ENCODE measurements at regions not wholly inside any gene's neighbourhood (a gene's known extent, or its start where the extent isn't known, plus 50 kb on each side); places are given as distances from the start of the nearest gene placed in this dataset.

DNA sequence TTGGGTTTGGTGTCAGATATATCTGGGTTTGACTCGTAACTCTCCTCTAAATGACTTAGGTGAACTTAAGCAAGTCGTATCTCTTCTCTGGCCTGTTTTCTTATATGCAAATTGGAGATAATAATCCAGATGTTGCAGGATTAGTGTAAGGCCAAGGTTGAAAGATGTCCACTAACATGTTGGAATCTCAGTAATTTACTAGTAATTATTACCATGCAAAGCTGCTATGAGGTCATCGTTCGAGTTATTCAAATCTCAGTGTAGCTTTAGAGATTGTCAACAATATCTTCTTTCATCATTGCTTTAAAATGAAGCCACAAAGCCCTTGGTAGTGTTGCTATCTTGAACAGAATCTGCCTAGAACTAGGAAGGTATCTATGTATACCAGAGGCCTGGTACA is 437.7 kb upstream of the KLF4 start:
- Histone ChIP-seq H2AK5ac (ENCODE audit: low read depth, low read length) (no peak overlapping the region), H4K5ac (ENCODE audit: low read depth, low read length) (no peak overlapping the region), H3K9me1 (ENCODE audit: insufficient read depth, low read length) (no peaks in the 10 kb centered on the region), H3K23ac (ENCODE audit: low read depth, low read length) (no peak overlapping the region), H3K14ac (replicated peaks; ENCODE audit: low read depth, low read length) (no peak overlapping the region), H3K27ac (ENCODE audit: insufficient read depth, low read length) (no peak overlapping the region), H3K9me3 (ENCODE audit: control insufficient read depth, insufficient read depth, low read length) (no peaks in the 10 kb centered on the region), H2BK5ac (ENCODE audit: low read depth, low read length, poor library complexity, severe bottlenecking) (no peak overlapping the region), H3K4me1 (ENCODE audit: control insufficient read depth, insufficient read depth, low read length) (peaks cover 12% of the 10 kb centered on the region), H3K4ac (ENCODE audit: low read depth, low read length) (no peak overlapping the region), H2BK120ac (ENCODE audit: low read depth, low read length) (no peak overlapping the region), H3K36me3 (ENCODE audit: control insufficient read depth, insufficient read depth, low read length) (no peaks in the 10 kb centered on the region), H3K56ac (ENCODE audit: extremely low read depth, insufficient read depth, low read length) (no peak overlapping the region), H2BK15ac (ENCODE audit: low read depth, low read length) (no peak overlapping the region), H2AFZ (replicated peaks; ENCODE audit: low read length, poor library complexity) (no peak overlapping the region), H3K18ac (ENCODE audit: low read depth, low read length) (no peak overlapping the region), H3K79me1 (ENCODE audit: low read depth in 1 of 2, low read length in 2 of 2) (no peaks in the 10 kb centered on the region), H2AK9ac (replicated peaks; ENCODE audit: low read depth, low read length, poor library complexity) (no peak overlapping the region), H2BK20ac (ENCODE audit: low read depth, low read length) (no peak overlapping the region), H3K4me3 (ENCODE audit: insufficient read depth, low read depth, low read length) (no peak overlapping the region), H4K20me1 (ENCODE audit: insufficient read depth, low read length) (no peaks in the 10 kb centered on the region), H3K27me3 (ENCODE audit: control insufficient read depth, insufficient read depth, low read length) (peaks cover 1% of the 10 kb centered on the region; the same call in 1 of the 2 replicates), H3K4me2 (ENCODE audit: low read depth, low read length) (no peak overlapping the region), H3K9ac (ENCODE audit: low read depth, low read length) (no peak overlapping the region), H4K8ac (ENCODE audit: low read depth in 2 of 2, low read length in 2 of 2) (no peak overlapping the region), H4K91ac (ENCODE audit: insufficient read depth, low read depth, low read length) (no peak overlapping the region)
- dilution Hi-C loops (cut with HindIII; ENCODE audit: low sequenced_read_pairs, unreplicated experiment): no loop called here
- ATAC-seq (ENCODE audit: low read depth): no peak
- DNase-seq: no peak
- WGBS, 2 experiments (ENCODE audit: extremely low coverage in 2 of 2, insufficient read length in 1 of 2): no CpG with 5 or more reads among the region's 4 CpGs
- BruUV-seq (replicated peaks): no TSS peak
- no peak for TF ChIP-seq RCOR1 (IDR thresholded peaks at IDR 0.05; ENCODE audit: insufficient replicate concordance, low read length)
- TF ChIP-seq FOS (IDR thresholded peaks at IDR 0.05; ENCODE audit: low read depth, low read length): no peak
- no peak for TF ChIP-seq CEBPB (IDR thresholded peaks at IDR 0.05; ENCODE audit: low read depth, low read length)
- TF ChIP-seq MAFK (IDR thresholded peaks at IDR 0.05; ENCODE audit: low read depth, low read length): no peak
- TF ChIP-seq, protein P1, sequence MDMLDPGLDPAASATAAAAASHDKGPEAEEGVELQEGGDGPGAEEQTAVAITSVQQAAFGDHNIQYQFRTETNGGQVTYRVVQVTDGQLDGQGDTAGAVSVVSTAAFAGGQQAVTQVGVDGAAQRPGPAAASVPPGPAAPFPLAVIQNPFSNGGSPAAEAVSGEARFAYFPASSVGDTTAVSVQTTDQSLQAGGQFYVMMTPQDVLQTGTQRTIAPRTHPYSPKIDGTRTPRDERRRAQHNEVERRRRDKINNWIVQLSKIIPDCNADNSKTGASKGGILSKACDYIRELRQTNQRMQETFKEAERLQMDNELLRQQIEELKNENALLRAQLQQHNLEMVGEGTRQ (IDR thresholded peaks at IDR 0.05; ENCODE audit: low read depth, low read length): no peak
- TF ChIP-seq, protein P2, sequence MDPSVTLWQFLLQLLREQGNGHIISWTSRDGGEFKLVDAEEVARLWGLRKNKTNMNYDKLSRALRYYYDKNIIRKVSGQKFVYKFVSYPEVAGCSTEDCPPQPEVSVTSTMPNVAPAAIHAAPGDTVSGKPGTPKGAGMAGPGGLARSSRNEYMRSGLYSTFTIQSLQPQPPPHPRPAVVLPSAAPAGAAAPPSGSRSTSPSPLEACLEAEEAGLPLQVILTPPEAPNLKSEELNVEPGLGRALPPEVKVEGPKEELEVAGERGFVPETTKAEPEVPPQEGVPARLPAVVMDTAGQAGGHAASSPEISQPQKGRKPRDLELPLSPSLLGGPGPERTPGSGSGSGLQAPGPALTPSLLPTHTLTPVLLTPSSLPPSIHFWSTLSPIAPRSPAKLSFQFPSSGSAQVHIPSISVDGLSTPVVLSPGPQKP (IDR thresholded peaks at IDR 0.05; ENCODE audit: borderline replicate concordance, low read depth, low read length): no peak
- TF ChIP-seq RFX5 (IDR thresholded peaks at IDR 0.05; ENCODE audit: low read depth, low read length): no peak
- TF ChIP-seq, protein P3, sequence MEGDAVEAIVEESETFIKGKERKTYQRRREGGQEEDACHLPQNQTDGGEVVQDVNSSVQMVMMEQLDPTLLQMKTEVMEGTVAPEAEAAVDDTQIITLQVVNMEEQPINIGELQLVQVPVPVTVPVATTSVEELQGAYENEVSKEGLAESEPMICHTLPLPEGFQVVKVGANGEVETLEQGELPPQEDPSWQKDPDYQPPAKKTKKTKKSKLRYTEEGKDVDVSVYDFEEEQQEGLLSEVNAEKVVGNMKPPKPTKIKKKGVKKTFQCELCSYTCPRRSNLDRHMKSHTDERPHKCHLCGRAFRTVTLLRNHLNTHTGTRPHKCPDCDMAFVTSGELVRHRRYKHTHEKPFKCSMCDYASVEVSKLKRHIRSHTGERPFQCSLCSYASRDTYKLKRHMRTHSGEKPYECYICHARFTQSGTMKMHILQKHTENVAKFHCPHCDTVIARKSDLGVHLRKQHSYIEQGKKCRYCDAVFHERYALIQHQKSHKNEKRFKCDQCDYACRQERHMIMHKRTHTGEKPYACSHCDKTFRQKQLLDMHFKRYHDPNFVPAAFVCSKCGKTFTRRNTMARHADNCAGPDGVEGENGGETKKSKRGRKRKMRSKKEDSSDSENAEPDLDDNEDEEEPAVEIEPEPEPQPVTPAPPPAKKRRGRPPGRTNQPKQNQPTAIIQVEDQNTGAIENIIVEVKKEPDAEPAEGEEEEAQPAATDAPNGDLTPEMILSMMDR (conservative IDR thresholded peaks at IDR 0.05; ENCODE audit: low read depth, low read length): no peak
- no peak for TF ChIP-seq RAD21 (IDR thresholded peaks at IDR 0.05; ENCODE audit: low read length)
- no peak for TF ChIP-seq CHD1 (IDR thresholded peaks at IDR 0.05; ENCODE audit: low read depth, low read length)
- TF ChIP-seq BHLHE40 (IDR thresholded peaks at IDR 0.05; ENCODE audit: low read depth, low read length): no peak
- TF ChIP-seq MAZ (IDR thresholded peaks at IDR 0.05; ENCODE audit: borderline replicate concordance, low read depth, low read length): no peak
- no peak for TF ChIP-seq POLR2A (IDR thresholded peaks at IDR 0.05; ENCODE audit: low read depth, low read length)
- TF ChIP-seq SMC3 (IDR thresholded peaks at IDR 0.05; ENCODE audit: low read depth, low read length): no peak
- TF ChIP-seq MXI1 (IDR thresholded peaks at IDR 0.05; ENCODE audit: borderline replicate concordance, low read depth, low read length): no peak
- intact Hi-C loops (cut with micrococcal nuclease): no loop called here
- in situ Hi-C loops (cut with MboI; ENCODE audit: low sequenced_read_pairs): no loop called here
- CTCF ChIA-PET: interaction anchor here (1.2 kb wide), 1 partner anchor 9 kb away, joined by 5 read pairs; no protein-coding TSS in a partner anchor
- POLR2A ChIA-PET (ENCODE audit: unreplicated experiment): no interaction called here
